Thyroid gland (tissue), 4 donors: ENCODE measurements at regions not wholly inside any gene's neighbourhood (a gene's known extent, or its start where the extent isn't known, plus 50 kb on each side); places are given as distances from the start of the nearest gene placed in this dataset.

Experiments used
- POLR2A ChIP-seq, 2 donors: fragments of 450-650 bp; IDR thresholded peaks; one replicate each; pipeline ENCODE4 v1.6.1; 2017; ENCODE audit warnings: antibody characterized with exemption in 2 of 2, mild to moderate bottlenecking in 2 of 2, moderate library complexity in 1 of 2
- TF ChIP-seq, protein P1 (sequence below), 6 experiments: fragments of 200-600 bp in 3 of 6; fragments of 450-650 bp in 3 of 6; sonication (generic) in 3 of 6; IDR thresholded peaks; one replicate each; pipeline ENCODE4 v1.5.1; 2016 to 2019; ENCODE audit warnings: antibody characterized with exemption in 6 of 6, mild to moderate bottlenecking in 2 of 6, inconsistent platforms in 1 of 6, moderate library complexity in 1 of 6

DNA sequence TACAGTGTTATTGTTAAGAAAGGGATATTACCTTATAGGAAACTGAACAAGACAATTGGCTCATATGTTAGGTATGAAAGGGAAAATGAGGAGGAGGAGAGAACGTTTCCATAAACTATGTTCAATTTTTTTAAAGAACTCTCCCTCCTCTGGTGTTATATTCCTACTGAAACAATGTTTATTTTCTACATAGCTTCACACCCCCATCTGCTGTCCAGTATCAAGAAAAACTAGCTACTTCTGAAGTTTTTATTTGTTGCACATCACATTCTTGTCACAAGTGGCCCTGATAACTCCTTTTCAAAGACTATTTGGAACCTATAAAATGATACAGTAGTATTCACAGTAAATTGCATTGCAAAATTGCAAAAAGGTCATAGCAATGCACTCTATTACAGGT, 223.4 kb upstream of the FAM174A start:
- TF ChIP-seq, protein P1, sequence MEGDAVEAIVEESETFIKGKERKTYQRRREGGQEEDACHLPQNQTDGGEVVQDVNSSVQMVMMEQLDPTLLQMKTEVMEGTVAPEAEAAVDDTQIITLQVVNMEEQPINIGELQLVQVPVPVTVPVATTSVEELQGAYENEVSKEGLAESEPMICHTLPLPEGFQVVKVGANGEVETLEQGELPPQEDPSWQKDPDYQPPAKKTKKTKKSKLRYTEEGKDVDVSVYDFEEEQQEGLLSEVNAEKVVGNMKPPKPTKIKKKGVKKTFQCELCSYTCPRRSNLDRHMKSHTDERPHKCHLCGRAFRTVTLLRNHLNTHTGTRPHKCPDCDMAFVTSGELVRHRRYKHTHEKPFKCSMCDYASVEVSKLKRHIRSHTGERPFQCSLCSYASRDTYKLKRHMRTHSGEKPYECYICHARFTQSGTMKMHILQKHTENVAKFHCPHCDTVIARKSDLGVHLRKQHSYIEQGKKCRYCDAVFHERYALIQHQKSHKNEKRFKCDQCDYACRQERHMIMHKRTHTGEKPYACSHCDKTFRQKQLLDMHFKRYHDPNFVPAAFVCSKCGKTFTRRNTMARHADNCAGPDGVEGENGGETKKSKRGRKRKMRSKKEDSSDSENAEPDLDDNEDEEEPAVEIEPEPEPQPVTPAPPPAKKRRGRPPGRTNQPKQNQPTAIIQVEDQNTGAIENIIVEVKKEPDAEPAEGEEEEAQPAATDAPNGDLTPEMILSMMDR (IDR thresholded peaks at IDR 0.05): no peak
- TF ChIP-seq POLR2A (IDR thresholded peaks at IDR 0.05): no peak
